HEK293 (cell line): ENCODE measurements at regions not wholly inside any gene's neighbourhood (a gene's known extent, or its start where the extent isn't known, plus 50 kb on each side); places are given as distances from the start of the nearest gene placed in this dataset.

Experiments used
- CTCF ChIA-PET: fragments of 350-600 bp; formaldehyde crosslinking; extraction: SDS; loops from one replicate; lab custom pipeline; 2021; ENCODE audit warnings: antibody characterized with exemption; lab: Yijun Ruan, JAX
- POLR2A ChIA-PET: fragments of 300-600 bp; formaldehyde crosslinking; extraction: SDS; loops from one replicate; lab custom pipeline; 2020; ENCODE audit warnings: antibody characterized with exemption, inconsistent platforms; lab: Yijun Ruan, JAX
- H3K27ac ChIP-seq: fragments of 200-500 bp; sonication (Bioruptor generic); 2 replicates; pipeline ENCODE4 v1.5.1; 2014; ENCODE audit warnings: low read depth, low read length, control low read depth, inconsistent platforms; ENCODE audit errors: extremely low read depth
- H3K36me3 ChIP-seq, 2 experiments: fragments of 200-500 bp in 1 of 2; sonication (Bioruptor generic) in 1 of 2; 1 replicate in 1 of 2; 2 replicates in 1 of 2; pipeline ENCODE4 v1.5.1; 2014 to 2017; ENCODE audit warnings: inconsistent platforms in 2 of 2, low read length in 2 of 2; ENCODE audit not compliant: control insufficient read depth in 2 of 2, insufficient read depth in 1 of 2
- H3K4me1 ChIP-seq: fragments of 200-500 bp; sonication (Bioruptor generic); 2 replicates; pipeline ENCODE4 v1.5.1; 2014; ENCODE audit warnings: mild to moderate bottlenecking, low read length, inconsistent platforms; ENCODE audit not compliant: control insufficient read depth, insufficient read depth
- H3K4me3 ChIP-seq: 2 replicates; pipeline ENCODE4 v1.5.1; 2011; ENCODE audit warnings: low read depth, mild to moderate bottlenecking, control low read depth, low read length, moderate library complexity
- H3K9me3 ChIP-seq: fragments of 200-500 bp; sonication (Bioruptor generic); 2 replicates; pipeline ENCODE4 v1.5.1; 2014; ENCODE audit warnings: low read depth, low read length, inconsistent platforms; ENCODE audit not compliant: control insufficient read depth, insufficient read depth
- GFI1B ChIP-seq: fragments of 450-650 bp; formaldehyde crosslinking; IDR thresholded peaks from 2 replicates; pipeline ENCODE4 v1.5.1; 2016; ENCODE audit warnings: missing biosample characterization, missing genetic modification characterization
- KLF10 ChIP-seq: fragments of 450-650 bp; IDR thresholded peaks from 2 replicates; pipeline ENCODE4 v1.5.1; 2018; ENCODE audit warnings: missing biosample characterization, mild to moderate bottlenecking, missing genetic modification characterization
- MYNN ChIP-seq: fragments of 450-650 bp; formaldehyde crosslinking; IDR thresholded peaks from 2 replicates; pipeline ENCODE4 v1.5.1; 2016; ENCODE audit warnings: missing biosample characterization, missing genetic modification characterization, borderline replicate concordance
- RBAK ChIP-seq: fragments of 450-650 bp; formaldehyde crosslinking; IDR thresholded peaks from 2 replicates; pipeline ENCODE4 v1.5.1; 2016; ENCODE audit warnings: missing biosample characterization, missing genetic modification characterization
- YY2 ChIP-seq: fragments of 450-650 bp; formaldehyde crosslinking; IDR thresholded peaks from 2 replicates; pipeline ENCODE4 v1.5.1; 2016; ENCODE audit warnings: missing biosample characterization, missing genetic modification characterization
- ZNF202 ChIP-seq: fragments of 450-650 bp; formaldehyde crosslinking; IDR thresholded peaks from 2 replicates; pipeline ENCODE4 v1.5.1; 2016; ENCODE audit warnings: missing biosample characterization, missing genetic modification characterization, borderline replicate concordance
- ZNF214 ChIP-seq: fragments of 450-650 bp; formaldehyde crosslinking; IDR thresholded peaks from 2 replicates; pipeline ENCODE4 v1.5.1; 2017; ENCODE audit warnings: missing biosample characterization, mild to moderate bottlenecking, missing genetic modification characterization, borderline replicate concordance
- ZNF280C ChIP-seq: fragments of 450-650 bp; formaldehyde crosslinking; IDR thresholded peaks from 2 replicates; pipeline ENCODE4 v1.5.1; 2016; ENCODE audit warnings: missing biosample characterization, missing genetic modification characterization
- ZNF335 ChIP-seq: fragments of 450-650 bp; formaldehyde crosslinking; conservative IDR thresholded peaks from 2 replicates; pipeline ENCODE4 v1.5.1; 2016; ENCODE audit warnings: missing biosample characterization, missing genetic modification characterization
- ZNF561 ChIP-seq: fragments of 450-650 bp; IDR thresholded peaks from 2 replicates; pipeline ENCODE4 v1.5.1; 2018; ENCODE audit warnings: missing biosample characterization, missing genetic modification characterization, borderline replicate concordance
- ZNF76 ChIP-seq: fragments of 450-650 bp; formaldehyde crosslinking; IDR thresholded peaks from 2 replicates; pipeline ENCODE4; 2016; ENCODE audit warnings: low read depth, missing biosample characterization, missing genetic modification characterization, borderline replicate concordance
- ZNF768 ChIP-seq: fragments of 450-650 bp; formaldehyde crosslinking; IDR thresholded peaks from 2 replicates; pipeline ENCODE4 v1.5.1; 2018; ENCODE audit warnings: missing biosample characterization, mild to moderate bottlenecking, missing genetic modification characterization
- TF ChIP-seq, protein P1 (sequence below): fragments of 450-650 bp; formaldehyde crosslinking; IDR thresholded peaks from 2 replicates; pipeline ENCODE4 v1.5.1; 2017; ENCODE audit warnings: missing biosample characterization, missing genetic modification characterization
- TF ChIP-seq, protein P2 (sequence below): fragments of 450-650 bp; formaldehyde crosslinking; IDR thresholded peaks from 2 replicates; pipeline ENCODE4 v1.5.1; 2016; ENCODE audit warnings: missing biosample characterization, missing genetic modification characterization
- TF ChIP-seq, protein P3 (sequence below): fragments of 450-650 bp; formaldehyde crosslinking; IDR thresholded peaks from 2 replicates; pipeline ENCODE4 v1.5.1; 2016; ENCODE audit warnings: missing biosample characterization, missing genetic modification characterization
- TF ChIP-seq, protein P4 (sequence below): fragments of 450-650 bp; IDR thresholded peaks from 2 replicates; pipeline ENCODE4 v1.5.1; 2018; ENCODE audit warnings: missing biosample characterization, missing genetic modification characterization

- TF ChIP-seq, protein P1, sequence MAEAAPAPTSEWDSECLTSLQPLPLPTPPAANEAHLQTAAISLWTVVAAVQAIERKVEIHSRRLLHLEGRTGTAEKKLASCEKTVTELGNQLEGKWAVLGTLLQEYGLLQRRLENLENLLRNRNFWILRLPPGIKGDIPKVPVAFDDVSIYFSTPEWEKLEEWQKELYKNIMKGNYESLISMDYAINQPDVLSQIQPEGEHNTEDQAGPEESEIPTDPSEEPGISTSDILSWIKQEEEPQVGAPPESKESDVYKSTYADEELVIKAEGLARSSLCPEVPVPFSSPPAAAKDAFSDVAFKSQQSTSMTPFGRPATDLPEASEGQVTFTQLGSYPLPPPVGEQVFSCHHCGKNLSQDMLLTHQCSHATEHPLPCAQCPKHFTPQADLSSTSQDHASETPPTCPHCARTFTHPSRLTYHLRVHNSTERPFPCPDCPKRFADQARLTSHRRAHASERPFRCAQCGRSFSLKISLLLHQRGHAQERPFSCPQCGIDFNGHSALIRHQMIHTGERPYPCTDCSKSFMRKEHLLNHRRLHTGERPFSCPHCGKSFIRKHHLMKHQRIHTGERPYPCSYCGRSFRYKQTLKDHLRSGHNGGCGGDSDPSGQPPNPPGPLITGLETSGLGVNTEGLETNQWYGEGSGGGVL (tag by site-specific recombination), result peak; percentile 76
- no peak for TF ChIP-seq YY2
Measured at GRCh38 chr3:56970461-56970879, 90.0 kb upstream of the SPATA12 start (continued).

DNA sequence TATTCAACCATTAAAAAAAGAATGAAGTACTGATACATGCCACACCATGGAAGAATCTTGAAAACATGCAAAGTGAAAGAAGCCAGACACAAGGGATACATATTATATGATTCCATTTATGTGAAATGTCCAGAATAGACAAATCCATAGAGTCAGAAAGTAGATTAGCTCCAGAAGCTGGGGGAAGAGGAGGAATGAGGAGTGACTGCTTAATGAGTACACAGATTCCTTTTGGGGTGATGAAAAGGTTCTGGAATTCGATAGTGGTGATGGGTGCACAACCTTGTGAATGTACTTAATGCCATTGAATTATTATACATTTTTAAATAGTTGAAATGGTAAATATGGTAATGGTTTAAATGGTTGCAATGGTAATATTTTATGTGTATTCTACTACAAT lies 90.6 kb upstream of the SPATA12 start:
- H3K27ac ChIP-seq, result no peak overlapping the region
- TF ChIP-seq ZNF561 (tag by site-specific recombination), result no peak
- no peak for TF ChIP-seq KLF10 (tag by site-specific recombination)
- TF ChIP-seq ZNF768 (tag by site-specific recombination), result no peak
- TF ChIP-seq RBAK, result no peak
- TF ChIP-seq, protein P2, sequence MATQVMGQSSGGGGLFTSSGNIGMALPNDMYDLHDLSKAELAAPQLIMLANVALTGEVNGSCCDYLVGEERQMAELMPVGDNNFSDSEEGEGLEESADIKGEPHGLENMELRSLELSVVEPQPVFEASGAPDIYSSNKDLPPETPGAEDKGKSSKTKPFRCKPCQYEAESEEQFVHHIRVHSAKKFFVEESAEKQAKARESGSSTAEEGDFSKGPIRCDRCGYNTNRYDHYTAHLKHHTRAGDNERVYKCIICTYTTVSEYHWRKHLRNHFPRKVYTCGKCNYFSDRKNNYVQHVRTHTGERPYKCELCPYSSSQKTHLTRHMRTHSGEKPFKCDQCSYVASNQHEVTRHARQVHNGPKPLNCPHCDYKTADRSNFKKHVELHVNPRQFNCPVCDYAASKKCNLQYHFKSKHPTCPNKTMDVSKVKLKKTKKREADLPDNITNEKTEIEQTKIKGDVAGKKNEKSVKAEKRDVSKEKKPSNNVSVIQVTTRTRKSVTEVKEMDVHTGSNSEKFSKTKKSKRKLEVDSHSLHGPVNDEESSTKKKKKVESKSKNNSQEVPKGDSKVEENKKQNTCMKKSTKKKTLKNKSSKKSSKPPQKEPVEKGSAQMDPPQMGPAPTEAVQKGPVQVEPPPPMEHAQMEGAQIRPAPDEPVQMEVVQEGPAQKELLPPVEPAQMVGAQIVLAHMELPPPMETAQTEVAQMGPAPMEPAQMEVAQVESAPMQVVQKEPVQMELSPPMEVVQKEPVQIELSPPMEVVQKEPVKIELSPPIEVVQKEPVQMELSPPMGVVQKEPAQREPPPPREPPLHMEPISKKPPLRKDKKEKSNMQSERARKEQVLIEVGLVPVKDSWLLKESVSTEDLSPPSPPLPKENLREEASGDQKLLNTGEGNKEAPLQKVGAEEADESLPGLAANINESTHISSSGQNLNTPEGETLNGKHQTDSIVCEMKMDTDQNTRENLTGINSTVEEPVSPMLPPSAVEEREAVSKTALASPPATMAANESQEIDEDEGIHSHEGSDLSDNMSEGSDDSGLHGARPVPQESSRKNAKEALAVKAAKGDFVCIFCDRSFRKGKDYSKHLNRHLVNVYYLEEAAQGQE, result no peak
- TF ChIP-seq, protein P3, sequence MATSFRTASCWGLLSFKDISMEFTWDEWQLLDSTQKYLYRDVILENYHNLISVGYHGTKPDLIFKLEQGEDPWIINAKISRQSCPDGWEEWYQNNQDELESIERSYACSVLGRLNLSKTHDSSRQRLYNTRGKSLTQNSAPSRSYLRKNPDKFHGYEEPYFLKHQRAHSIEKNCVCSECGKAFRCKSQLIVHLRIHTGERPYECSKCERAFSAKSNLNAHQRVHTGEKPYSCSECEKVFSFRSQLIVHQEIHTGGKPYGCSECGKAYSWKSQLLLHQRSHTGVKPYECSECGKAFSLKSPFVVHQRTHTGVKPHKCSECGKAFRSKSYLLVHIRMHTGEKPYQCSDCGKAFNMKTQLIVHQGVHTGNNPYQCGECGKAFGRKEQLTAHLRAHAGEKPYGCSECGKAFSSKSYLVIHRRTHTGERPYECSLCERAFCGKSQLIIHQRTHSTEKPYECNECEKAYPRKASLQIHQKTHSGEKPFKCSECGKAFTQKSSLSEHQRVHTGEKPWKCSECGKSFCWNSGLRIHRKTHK (tag by site-specific recombination), result no peak
- TF ChIP-seq, protein P4, sequence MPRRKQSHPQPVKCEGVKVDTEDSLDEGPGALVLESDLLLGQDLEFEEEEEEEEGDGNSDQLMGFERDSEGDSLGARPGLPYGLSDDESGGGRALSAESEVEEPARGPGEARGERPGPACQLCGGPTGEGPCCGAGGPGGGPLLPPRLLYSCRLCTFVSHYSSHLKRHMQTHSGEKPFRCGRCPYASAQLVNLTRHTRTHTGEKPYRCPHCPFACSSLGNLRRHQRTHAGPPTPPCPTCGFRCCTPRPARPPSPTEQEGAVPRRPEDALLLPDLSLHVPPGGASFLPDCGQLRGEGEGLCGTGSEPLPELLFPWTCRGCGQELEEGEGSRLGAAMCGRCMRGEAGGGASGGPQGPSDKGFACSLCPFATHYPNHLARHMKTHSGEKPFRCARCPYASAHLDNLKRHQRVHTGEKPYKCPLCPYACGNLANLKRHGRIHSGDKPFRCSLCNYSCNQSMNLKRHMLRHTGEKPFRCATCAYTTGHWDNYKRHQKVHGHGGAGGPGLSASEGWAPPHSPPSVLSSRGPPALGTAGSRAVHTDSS, result no peak
- TF ChIP-seq ZNF214 (tag by site-specific recombination), result no peak
- no peak for TF ChIP-seq ZNF335 (tag by site-specific recombination)
- no peak for TF ChIP-seq ZNF202 (tag by site-specific recombination)
- TF ChIP-seq MYNN, result no peak
- TF ChIP-seq ZNF280C (tag by site-specific recombination), result no peak
- TF ChIP-seq GFI1B (tag by site-specific recombination), result no peak
- TF ChIP-seq ZNF76 (tag by site-specific recombination), result no peak
- H3K36me3 ChIP-seq, result no peaks in the 10 kb centered on the region
- no peaks in the 10 kb centered on the region for H3K4me1 ChIP-seq
- no peaks in the 10 kb centered on the region for H3K9me3 ChIP-seq
- ChIA-PET CTCF (no interaction called here), POLR2A (no interaction called here)
- no peak overlapping the region for H3K4me3 ChIP-seq
